Adrenal gland (tissue), 9 donors: ENCODE measurements at regions not wholly inside any gene's neighbourhood (a gene's known extent, or its start where the extent isn't known, plus 50 kb on each side); places are given as distances from the start of the nearest gene placed in this dataset.
"Not testable (repeated sequence)": the region's sequence is repeated elsewhere in the genome, so short reads cannot be mapped to it uniquely, and the experiment has no call there.

Experiments used
- DNase-seq, 7 donors: peaks; one replicate each; pipeline ENCODE4 v3.0.0-alpha.2; 2019 to 2020
- H3K27ac ChIP-seq, 5 donors: fragments of 200-600 bp; sonication (generic) in 4 of 5; 1 replicate in 3 of 5; 2 replicates in 2 of 5; pipeline versions ENCODE4 v1.5.1 to v1.8.0; 2016 to 2020; ENCODE audit warnings: mild to moderate bottlenecking in 1 of 5
- H3K27me3 ChIP-seq: fragments of 200-600 bp; 2 replicates; pipeline ENCODE4 v1.8.0; 2021
- H3K36me3 ChIP-seq, 2 donors: fragments of 200-600 bp; replicated peaks in 1 of 2; 1 replicate in 1 of 2; 2 replicates in 1 of 2; pipeline versions ENCODE4 v1.5.1 to v1.8.0; 2018 to 2022
- H3K4me1 ChIP-seq, 2 donors: fragments of 200-600 bp; replicated peaks in 1 of 2; 1 replicate in 1 of 2; 2 replicates in 1 of 2; pipeline versions ENCODE4 v1.5.1 to v1.8.0; 2018 to 2021
- H3K4me3 ChIP-seq, 4 donors: fragments of 200-600 bp; sonication (generic) in 3 of 4; one replicate each; pipeline ENCODE4 v1.5.1; 2016 to 2018
- H3K9me3 ChIP-seq, 3 donors: fragments of 200-600 bp; sonication (generic) in 1 of 3; replicated peaks in 1 of 3; 1 replicate in 2 of 3; 2 replicates in 1 of 3; pipeline versions ENCODE4 v1.5.1 to v1.8.0; 2016 to 2021
- POLR2A ChIP-seq, 2 donors: fragments of 450-650 bp; IDR thresholded peaks; one replicate each; pipeline ENCODE4 v1.6.1; 2017; ENCODE audit warnings: antibody characterized with exemption in 2 of 2, mild to moderate bottlenecking in 2 of 2, moderate library complexity in 1 of 2
- WGBS, 4 donors: extraction: QIAGEN DNeasy Blood & Tissue Kit in 2 of 4; methylation state at CpG; one replicate each; pipeline versions ENCODE4 v1.1.5 to v1.1.7; 2013 to 2017; 5-methylcytosine and 5-hydroxymethylcytosine counted together
- intact Hi-C, 2 donors: fragments of 100-400 bp; cut with DNase I; formaldehyde crosslinking; loops; one replicate each; pipeline versions ENCODE4 v1.14.1 to v1.15.0; 2022 to 2023
- TF ChIP-seq, protein P1 (sequence below), 6 experiments: fragments of 450-650 bp in 4 of 6; fragments of 200-600 bp in 2 of 6; sonication (generic) in 1 of 6; IDR thresholded peaks; 1 replicate in 5 of 6; 2 replicates in 1 of 6; pipeline versions ENCODE4 v1.5.1 to v1.8.0; 2016 to 2021; ENCODE audit warnings: antibody characterized with exemption in 6 of 6, mild to moderate bottlenecking in 2 of 6, moderate library complexity in 1 of 6
- donor health status: healthy with polysubstance abuse.
- donor health status: Bipolar disorder and iron deficiency.
- donor health status: DM: yes; HTN: yes; CAD: no.
- donor health status: DM: no; HTN: no; CAD: no.
- donor health status: DM: no; HTN: no; CAD: no.

GRCh38 chr15:53033709-53034108, 243.6 kb upstream of the ONECUT1 start:
- no peaks in the 10 kb centered on the region for H3K9me3 ChIP-seq
- intact Hi-C loops = no loop called here
- 71 to 80% (median 74%) methylated on average over 4 of the region's 4 CpGs for WGBS, 4 donors
- no peaks in the 10 kb centered on the region for H3K4me1 ChIP-seq
- no peaks in the 10 kb centered on the region for H3K27me3 ChIP-seq
- TF ChIP-seq, protein P1, sequence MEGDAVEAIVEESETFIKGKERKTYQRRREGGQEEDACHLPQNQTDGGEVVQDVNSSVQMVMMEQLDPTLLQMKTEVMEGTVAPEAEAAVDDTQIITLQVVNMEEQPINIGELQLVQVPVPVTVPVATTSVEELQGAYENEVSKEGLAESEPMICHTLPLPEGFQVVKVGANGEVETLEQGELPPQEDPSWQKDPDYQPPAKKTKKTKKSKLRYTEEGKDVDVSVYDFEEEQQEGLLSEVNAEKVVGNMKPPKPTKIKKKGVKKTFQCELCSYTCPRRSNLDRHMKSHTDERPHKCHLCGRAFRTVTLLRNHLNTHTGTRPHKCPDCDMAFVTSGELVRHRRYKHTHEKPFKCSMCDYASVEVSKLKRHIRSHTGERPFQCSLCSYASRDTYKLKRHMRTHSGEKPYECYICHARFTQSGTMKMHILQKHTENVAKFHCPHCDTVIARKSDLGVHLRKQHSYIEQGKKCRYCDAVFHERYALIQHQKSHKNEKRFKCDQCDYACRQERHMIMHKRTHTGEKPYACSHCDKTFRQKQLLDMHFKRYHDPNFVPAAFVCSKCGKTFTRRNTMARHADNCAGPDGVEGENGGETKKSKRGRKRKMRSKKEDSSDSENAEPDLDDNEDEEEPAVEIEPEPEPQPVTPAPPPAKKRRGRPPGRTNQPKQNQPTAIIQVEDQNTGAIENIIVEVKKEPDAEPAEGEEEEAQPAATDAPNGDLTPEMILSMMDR (IDR thresholded peaks at IDR 0.05) = no peak
- no peak for TF ChIP-seq POLR2A (IDR thresholded peaks at IDR 0.05)
- H3K4me3 ChIP-seq = no peak overlapping the region
- no peaks in the 10 kb centered on the region for H3K36me3 ChIP-seq
- no peak overlapping the region for H3K27ac ChIP-seq
- DNase-seq = no peak

DNA sequence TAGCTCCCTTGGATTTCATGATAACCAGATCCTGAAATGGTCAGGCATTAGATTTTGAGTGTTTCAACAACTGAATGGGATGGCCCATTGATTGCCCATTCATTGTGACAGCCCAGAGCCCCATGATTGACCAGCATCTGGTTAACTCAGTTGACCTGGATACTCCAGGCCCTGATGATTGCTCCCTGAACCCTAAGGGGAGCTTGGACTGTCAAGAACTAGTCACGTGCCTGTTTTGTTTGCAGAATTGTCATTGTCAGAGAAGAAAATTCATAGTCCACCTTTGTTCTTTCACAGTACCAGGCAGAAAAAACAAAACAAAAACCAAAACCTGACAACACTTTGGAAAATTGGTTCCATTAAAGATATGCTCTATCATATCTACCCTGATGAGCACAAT, 241.3 kb upstream of the ONECUT1 start:
- Histone ChIP-seq H3K36me3 (no peaks in the 10 kb centered on the region), H3K4me3 (no peak overlapping the region), H3K27ac (no peak overlapping the region), H3K27me3 (no peaks in the 10 kb centered on the region), H3K4me1 (no peaks in the 10 kb centered on the region), H3K9me3 (no peaks in the 10 kb centered on the region)
- DNase-seq = no peak
- WGBS, 4 donors = 32 to 55% (median 37%) methylated on average over 1 of the region's 1 CpG
- intact Hi-C loops = no loop called here
- TF ChIP-seq, protein P1 (IDR thresholded peaks at IDR 0.05) = no peak
- TF ChIP-seq POLR2A (IDR thresholded peaks at IDR 0.05) = no peak

DNA sequence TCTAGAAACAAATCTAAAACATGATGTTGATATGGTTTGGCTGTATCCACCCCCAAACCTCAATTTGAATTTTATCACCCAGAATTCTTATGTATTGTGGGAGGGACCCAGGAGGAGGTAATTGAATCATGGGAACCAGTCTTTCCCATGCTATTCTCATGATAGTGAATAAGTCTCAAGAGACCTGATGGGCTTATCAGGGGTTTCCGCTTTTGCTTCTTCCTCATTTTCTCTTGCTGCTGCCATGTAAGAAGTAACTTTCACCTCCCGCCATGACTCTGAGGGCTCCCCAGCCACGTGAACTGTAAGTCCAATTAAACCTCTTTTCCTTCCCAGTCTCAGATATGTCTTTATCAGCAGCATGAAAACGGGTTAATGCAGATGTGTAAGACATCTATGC, 232.7 kb upstream of the ONECUT1 start:
- no peaks in the 10 kb centered on the region for H3K9me3 ChIP-seq
- H3K27me3 ChIP-seq = no peaks in the 10 kb centered on the region
- TF ChIP-seq, protein P1 (IDR thresholded peaks at IDR 0.05) = no peak
- TF ChIP-seq POLR2A (IDR thresholded peaks at IDR 0.05) = no peak
- no peak overlapping the region for H3K27ac ChIP-seq
- DNase-seq = no peak
- no peaks in the 10 kb centered on the region for H3K36me3 ChIP-seq
- H3K4me3 ChIP-seq = no peak overlapping the region
- H3K4me1 ChIP-seq = no peaks in the 10 kb centered on the region
- intact Hi-C loops = no loop called here
- 62 to 77% (median 68%) methylated on average over 4 of the region's 4 CpGs for WGBS, 4 donors

GRCh38 chr15:53013329-53013728, 223.2 kb upstream of the ONECUT1 start:
- intact Hi-C loops = no loop called here

GRCh38 chr15:53011779-53012178, 221.6 kb upstream of the ONECUT1 start:
- DNase-seq, H3K4me1 ChIP-seq, intact Hi-C loops, H3K27me3 ChIP-seq, H3K9me3 ChIP-seq, H3K27ac ChIP-seq, H3K36me3 ChIP-seq, H3K4me3 ChIP-seq: not testable (repeated sequence)
- 83 to 87% (median 86%) methylated on average over 2 of the region's 2 CpGs for WGBS, 4 donors

More at GRCh38 chr15:53013329-53013728, 223.2 kb upstream of the ONECUT1 start:
- WGBS, 4 donors = 78 to 83% (median 82%) methylated on average over 2 of the region's 2 CpGs
- H3K36me3 ChIP-seq = no peaks in the 10 kb centered on the region
- H3K4me1 ChIP-seq = no peaks in the 10 kb centered on the region
- no peak for DNase-seq
- no peaks in the 10 kb centered on the region for H3K27me3 ChIP-seq
- no peak overlapping the region for H3K27ac ChIP-seq
- no peak overlapping the region for H3K4me3 ChIP-seq
- H3K9me3 ChIP-seq = no peaks in the 10 kb centered on the region
- TF ChIP-seq, protein P1 (IDR thresholded peaks at IDR 0.05) = no peak
